SK-N-SH treated with all-trans-retinoic acid at 6 μM for 48 hours (cell line): ENCODE measurements at regions not wholly inside any gene's neighbourhood (a gene's known extent, or its start where the extent isn't known, plus 50 kb on each side); places are given as distances from the start of the nearest gene placed in this dataset.

ENCODE experiments used
- ARNTL ChIP-seq: fragments of 450-650 bp; formaldehyde crosslinking; IDR thresholded peaks from 2 replicates; pipeline ENCODE4 v1.5.0; 2020; ENCODE audit warnings: low read depth, mild to moderate bottlenecking, moderate library complexity, borderline replicate concordance
- BACH2 ChIP-seq: fragments of 250-450 bp; sonication (Bioruptor Pico); IDR thresholded peaks from 2 replicates; pipeline ENCODE4 v1.9.0; 2021; ENCODE audit warnings: mild to moderate bottlenecking, borderline replicate concordance
- GLIS3 ChIP-seq: fragments of 250-450 bp; sonication (Bioruptor Pico); IDR thresholded peaks from 2 replicates; pipeline ENCODE4 v1.5.0; 2020; ENCODE audit warnings: mild to moderate bottlenecking, moderate library complexity
- ISL1 ChIP-seq: fragments of 250-450 bp; sonication (Bioruptor Pico); IDR thresholded peaks from 2 replicates; pipeline ENCODE4 v2.1.2; 2022; ENCODE audit warnings: mild to moderate bottlenecking, moderate library complexity
- RARB ChIP-seq: fragments of 250-450 bp; sonication (Bioruptor Pico); IDR thresholded peaks from 2 replicates; pipeline ENCODE4 v1.8.0; 2021; ENCODE audit warnings: mild to moderate bottlenecking, moderate library complexity
- SNAI2 ChIP-seq: fragments of 250-450 bp; sonication (Bioruptor Pico); IDR thresholded peaks from 2 replicates; pipeline ENCODE4 v1.5.0; 2020; ENCODE audit warnings: mild to moderate bottlenecking, moderate library complexity
- TCF4 ChIP-seq: fragments of 250-450 bp; sonication (Bioruptor Pico); IDR thresholded peaks from 2 replicates; pipeline ENCODE4 v1.8.0; 2021; ENCODE audit warnings: mild to moderate bottlenecking, moderate library complexity, borderline replicate concordance
- TOX ChIP-seq: fragments of 250-450 bp; sonication (Bioruptor Pico); IDR thresholded peaks from 2 replicates; pipeline ENCODE4 v1.8.0; 2021; ENCODE audit warnings: mild to moderate bottlenecking, moderate library complexity, borderline replicate concordance
- TSHZ2 ChIP-seq: fragments of 250-450 bp; sonication (Bioruptor Pico); IDR thresholded peaks from 2 replicates; pipeline ENCODE4 v1.5.0; 2020; ENCODE audit warnings: mild to moderate bottlenecking, moderate library complexity
- ZC3H10 ChIP-seq: fragments of 250-450 bp; sonication (Bioruptor Pico); IDR thresholded peaks from 2 replicates; pipeline ENCODE4 v1.5.1; 2021; ENCODE audit warnings: mild to moderate bottlenecking, moderate library complexity
- ZFP3 ChIP-seq: fragments of 250-450 bp; sonication (Bioruptor Pico); IDR thresholded peaks from 2 replicates; pipeline ENCODE4 v1.5.0; 2020; ENCODE audit warnings: mild to moderate bottlenecking, moderate library complexity
- ZNF70 ChIP-seq: fragments of 450-650 bp; formaldehyde crosslinking; IDR thresholded peaks from 2 replicates; pipeline ENCODE4 v1.5.0; 2020; ENCODE audit warnings: mild to moderate bottlenecking, moderate library complexity
- TF ChIP-seq, protein P1 (sequence below): fragments of 250-450 bp; sonication (Bioruptor Pico); IDR thresholded peaks from 2 replicates; pipeline ENCODE4 v1.5.1; 2020; ENCODE audit warnings: low read depth, mild to moderate bottlenecking, moderate library complexity
- TF ChIP-seq, protein P2 (sequence below): fragments of 250-450 bp; sonication (Bioruptor Pico); IDR thresholded peaks from 2 replicates; pipeline ENCODE4 v1.8.0; 2020; ENCODE audit warnings: mild to moderate bottlenecking, moderate library complexity, borderline replicate concordance

- TF ChIP-seq ARNTL (CRISPR knock-in tag): no peak
- TF ChIP-seq TOX (CRISPR knock-in tag): no peak
- no peak for TF ChIP-seq RARB (CRISPR knock-in tag)
- TF ChIP-seq TSHZ2 (CRISPR knock-in tag): no peak
- TF ChIP-seq, protein P1, sequence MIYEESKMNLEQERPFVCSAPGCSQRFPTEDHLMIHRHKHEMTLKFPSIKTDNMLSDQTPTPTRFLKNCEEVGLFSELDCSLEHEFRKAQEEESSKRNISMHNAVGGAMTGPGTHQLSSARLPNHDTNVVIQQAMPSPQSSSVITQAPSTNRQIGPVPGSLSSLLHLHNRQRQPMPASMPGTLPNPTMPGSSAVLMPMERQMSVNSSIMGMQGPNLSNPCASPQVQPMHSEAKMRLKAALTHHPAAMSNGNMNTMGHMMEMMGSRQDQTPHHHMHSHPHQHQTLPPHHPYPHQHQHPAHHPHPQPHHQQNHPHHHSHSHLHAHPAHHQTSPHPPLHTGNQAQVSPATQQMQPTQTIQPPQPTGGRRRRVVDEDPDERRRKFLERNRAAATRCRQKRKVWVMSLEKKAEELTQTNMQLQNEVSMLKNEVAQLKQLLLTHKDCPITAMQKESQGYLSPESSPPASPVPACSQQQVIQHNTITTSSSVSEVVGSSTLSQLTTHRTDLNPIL (CRISPR knock-in tag): no peak
- TF ChIP-seq ZC3H10 (CRISPR knock-in tag): no peak
- TF ChIP-seq, protein P2, sequence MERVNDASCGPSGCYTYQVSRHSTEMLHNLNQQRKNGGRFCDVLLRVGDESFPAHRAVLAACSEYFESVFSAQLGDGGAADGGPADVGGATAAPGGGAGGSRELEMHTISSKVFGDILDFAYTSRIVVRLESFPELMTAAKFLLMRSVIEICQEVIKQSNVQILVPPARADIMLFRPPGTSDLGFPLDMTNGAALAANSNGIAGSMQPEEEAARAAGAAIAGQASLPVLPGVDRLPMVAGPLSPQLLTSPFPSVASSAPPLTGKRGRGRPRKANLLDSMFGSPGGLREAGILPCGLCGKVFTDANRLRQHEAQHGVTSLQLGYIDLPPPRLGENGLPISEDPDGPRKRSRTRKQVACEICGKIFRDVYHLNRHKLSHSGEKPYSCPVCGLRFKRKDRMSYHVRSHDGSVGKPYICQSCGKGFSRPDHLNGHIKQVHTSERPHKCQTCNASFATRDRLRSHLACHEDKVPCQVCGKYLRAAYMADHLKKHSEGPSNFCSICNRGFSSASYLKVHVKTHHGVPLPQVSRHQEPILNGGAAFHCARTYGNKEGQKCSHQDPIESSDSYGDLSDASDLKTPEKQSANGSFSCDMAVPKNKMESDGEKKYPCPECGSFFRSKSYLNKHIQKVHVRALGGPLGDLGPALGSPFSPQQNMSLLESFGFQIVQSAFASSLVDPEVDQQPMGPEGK (CRISPR knock-in tag): no peak
- no peak for TF ChIP-seq ISL1 (CRISPR knock-in tag)
- no peak for TF ChIP-seq ZFP3 (CRISPR knock-in tag)
- no peak for TF ChIP-seq SNAI2 (CRISPR knock-in tag)
- no peak for TF ChIP-seq TCF4 (CRISPR knock-in tag)
- TF ChIP-seq BACH2 (CRISPR knock-in tag): no peak
- no peak for TF ChIP-seq GLIS3
- TF ChIP-seq ZNF70 (CRISPR knock-in tag): no peak
Observed at GRCh38 chr10:109343293-109343692, 580.0 kb downstream of the XPNPEP1 start.
